ENCODE measurements at regions not wholly inside any gene's neighbourhood (a gene's known extent, or its start where the extent isn't known, plus 50 kb on each side); places are given as distances from the start of the nearest gene placed in this dataset.

DNA sequence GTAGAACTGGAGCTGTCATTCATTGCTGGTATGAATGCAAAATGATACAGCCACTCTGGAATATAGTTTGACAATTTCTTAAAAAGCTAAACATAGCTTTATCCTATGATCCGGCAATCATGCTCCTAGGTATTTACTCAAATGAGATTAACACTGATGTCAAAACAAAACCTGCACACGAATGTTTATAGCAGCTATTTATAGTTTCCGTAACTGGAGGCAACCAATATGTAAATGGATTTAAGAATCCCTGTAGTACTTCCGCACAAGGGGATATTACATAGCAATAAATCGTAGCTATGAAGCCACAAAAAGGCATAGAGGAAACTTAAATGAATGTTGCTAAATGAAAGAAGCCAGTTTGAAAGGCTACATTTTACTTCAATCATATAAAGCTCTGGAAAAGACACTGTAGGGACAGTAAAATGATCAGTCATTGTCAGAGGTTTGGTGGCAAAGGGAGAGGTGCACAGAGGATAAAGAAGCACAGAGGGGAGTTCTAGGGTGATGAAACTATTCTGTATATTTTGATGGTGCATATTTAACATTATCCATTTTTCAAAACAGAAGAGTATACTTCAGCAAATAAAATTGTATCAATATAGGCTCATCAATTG lies 1893.0 kb upstream of the PCDH20 start:
- Histone ChIP-seq H3K4me3 (no peak overlapping the region), H3K36me3 (no peaks in the 10 kb centered on the region), H3K9me3 (peaks cover 0 to 5% (median 0%) of the 10 kb centered on the region in 3 donors), H3K27me3 (no peaks in the 10 kb centered on the region), H3K4me1 (no peaks in the 10 kb centered on the region), H3K27ac (no peak overlapping the region)
- no peak for TF ChIP-seq POLR2AphosphoS5 (IDR thresholded peaks at IDR 0.05)
- no peak for TF ChIP-seq EP300 (IDR thresholded peaks at IDR 0.05)
- TF ChIP-seq POLR2A (IDR thresholded peaks at IDR 0.05) = no peak
- TF ChIP-seq, protein P1, sequence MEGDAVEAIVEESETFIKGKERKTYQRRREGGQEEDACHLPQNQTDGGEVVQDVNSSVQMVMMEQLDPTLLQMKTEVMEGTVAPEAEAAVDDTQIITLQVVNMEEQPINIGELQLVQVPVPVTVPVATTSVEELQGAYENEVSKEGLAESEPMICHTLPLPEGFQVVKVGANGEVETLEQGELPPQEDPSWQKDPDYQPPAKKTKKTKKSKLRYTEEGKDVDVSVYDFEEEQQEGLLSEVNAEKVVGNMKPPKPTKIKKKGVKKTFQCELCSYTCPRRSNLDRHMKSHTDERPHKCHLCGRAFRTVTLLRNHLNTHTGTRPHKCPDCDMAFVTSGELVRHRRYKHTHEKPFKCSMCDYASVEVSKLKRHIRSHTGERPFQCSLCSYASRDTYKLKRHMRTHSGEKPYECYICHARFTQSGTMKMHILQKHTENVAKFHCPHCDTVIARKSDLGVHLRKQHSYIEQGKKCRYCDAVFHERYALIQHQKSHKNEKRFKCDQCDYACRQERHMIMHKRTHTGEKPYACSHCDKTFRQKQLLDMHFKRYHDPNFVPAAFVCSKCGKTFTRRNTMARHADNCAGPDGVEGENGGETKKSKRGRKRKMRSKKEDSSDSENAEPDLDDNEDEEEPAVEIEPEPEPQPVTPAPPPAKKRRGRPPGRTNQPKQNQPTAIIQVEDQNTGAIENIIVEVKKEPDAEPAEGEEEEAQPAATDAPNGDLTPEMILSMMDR (IDR thresholded peaks at IDR 0.05) = no peak
- ATAC-seq = no peak
- 14 to 39% methylated on average over 4 to 5 of the region's 5 CpGs for WGBS, 2 donors (ENCODE audit: low coverage in 1 of 2)

DNA sequence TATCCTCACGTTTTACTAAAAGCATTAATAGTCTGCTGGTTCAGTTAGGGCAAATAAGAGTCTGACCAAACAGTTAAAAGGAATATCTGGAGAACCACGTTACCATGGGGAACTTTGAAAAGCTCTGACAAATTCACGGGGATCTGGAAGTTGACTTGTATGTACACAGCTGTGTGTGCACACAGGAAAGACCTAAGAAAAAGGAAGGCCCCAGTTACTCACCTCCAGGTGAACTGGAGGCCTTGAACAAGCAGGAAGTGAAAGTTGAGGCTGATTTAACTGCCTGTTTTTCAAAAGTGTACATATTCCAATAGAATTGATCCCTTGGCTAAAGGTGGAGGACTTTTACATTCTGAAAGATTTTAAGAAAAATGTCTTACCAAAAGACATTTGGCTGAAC lies 1891.6 kb upstream of the PCDH20 start:
- 62 to 71% methylated on average over 3 of the region's 3 CpGs for WGBS, 2 donors (ENCODE audit: low coverage in 1 of 2)
- TF ChIP-seq, protein P1 (IDR thresholded peaks at IDR 0.05) = no peak
- TF ChIP-seq EP300 (IDR thresholded peaks at IDR 0.05) (no peak), POLR2A (IDR thresholded peaks at IDR 0.05) (no peak), POLR2AphosphoS5 (IDR thresholded peaks at IDR 0.05) (no peak)
- Histone ChIP-seq H3K4me3 (no peak overlapping the region), H3K4me1 (no peaks in the 10 kb centered on the region), H3K27me3 (no peaks in the 10 kb centered on the region), H3K36me3 (no peaks in the 10 kb centered on the region), H3K9me3 (peaks cover 0 to 5% (median 0%) of the 10 kb centered on the region in 3 donors), H3K27ac (no peak overlapping the region)
- no peak for ATAC-seq

DNA sequence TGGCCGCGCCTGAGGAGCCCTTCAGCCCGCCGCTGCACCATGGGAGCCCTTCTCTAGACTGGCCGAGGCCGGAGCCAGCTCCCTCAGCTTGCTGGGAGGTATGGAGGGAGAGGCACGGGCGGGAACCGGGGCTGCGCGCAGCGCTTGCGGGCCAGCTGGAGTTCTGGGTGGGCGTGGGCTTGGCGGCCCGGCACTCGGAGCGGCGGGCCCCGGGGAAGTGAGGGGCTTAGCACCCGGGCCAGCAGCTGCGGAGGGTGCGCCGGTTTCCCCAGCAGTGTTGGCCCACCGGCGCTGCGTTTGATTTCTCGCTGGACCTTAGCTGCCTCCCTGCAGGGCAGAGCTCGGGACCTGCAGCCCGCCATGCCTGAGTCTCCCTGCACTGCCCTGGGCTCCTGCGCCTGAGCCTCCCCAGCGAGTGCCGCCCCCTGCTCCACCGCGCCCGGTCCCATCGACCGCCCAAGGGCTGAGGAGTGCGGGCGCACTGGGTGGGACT lies 1890.0 kb upstream of the PCDH20 start:
- Histone ChIP-seq H3K27me3 (no peaks in the 10 kb centered on the region), H3K9me3 (peaks cover 0 to 5% (median 0%) of the 10 kb centered on the region in 3 donors), H3K36me3 (no peaks in the 10 kb centered on the region), H3K4me3 (no peak overlapping the region), H3K4me1 (no peaks in the 10 kb centered on the region), H3K27ac (no peak overlapping the region)
- no peak for ATAC-seq
- TF ChIP-seq POLR2AphosphoS5 (IDR thresholded peaks at IDR 0.05) = no peak
- TF ChIP-seq, protein P1 (IDR thresholded peaks at IDR 0.05) = no peak
- TF ChIP-seq POLR2A (IDR thresholded peaks at IDR 0.05) = no peak
- TF ChIP-seq EP300 (IDR thresholded peaks at IDR 0.05) = no peak
- no CpG with 5 or more reads among the region's 40 CpGs for WGBS, 2 donors (ENCODE audit: low coverage in 1 of 2)

DNA sequence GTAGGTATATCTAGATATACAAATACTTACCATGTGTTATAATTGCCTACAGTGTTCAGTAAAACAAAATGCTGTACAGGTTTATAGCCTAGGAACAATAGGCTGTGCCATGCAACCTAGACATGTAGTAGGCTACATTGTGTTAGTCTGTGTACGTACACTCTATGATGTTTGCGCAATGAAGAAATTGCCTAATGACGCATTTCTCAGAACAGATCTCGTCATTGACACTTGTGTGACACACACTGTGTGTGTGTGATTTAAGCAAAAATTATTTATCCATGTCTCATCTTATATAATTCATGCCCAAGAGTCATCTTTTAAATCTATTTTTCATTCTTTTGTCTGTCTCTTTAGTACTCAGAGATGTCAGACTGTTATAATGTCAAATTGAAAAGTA lies 1888.8 kb upstream of the PCDH20 start:
- Histone ChIP-seq H3K4me3 (no peak overlapping the region), H3K27ac (no peak overlapping the region), H3K27me3 (no peaks in the 10 kb centered on the region), H3K9me3 (peaks cover 0 to 5% (median 0%) of the 10 kb centered on the region in 3 donors), H3K4me1 (no peaks in the 10 kb centered on the region), H3K36me3 (no peaks in the 10 kb centered on the region)
- TF ChIP-seq, protein P1 (IDR thresholded peaks at IDR 0.05) = no peak
- TF ChIP-seq POLR2AphosphoS5 (IDR thresholded peaks at IDR 0.05) (no peak), POLR2A (IDR thresholded peaks at IDR 0.05) (no peak), EP300 (IDR thresholded peaks at IDR 0.05) (no peak)
- no peak for ATAC-seq
- WGBS, 2 donors (ENCODE audit: low coverage in 1 of 2) = 93 to 100% methylated on average over 4 of the region's 4 CpGs

DNA sequence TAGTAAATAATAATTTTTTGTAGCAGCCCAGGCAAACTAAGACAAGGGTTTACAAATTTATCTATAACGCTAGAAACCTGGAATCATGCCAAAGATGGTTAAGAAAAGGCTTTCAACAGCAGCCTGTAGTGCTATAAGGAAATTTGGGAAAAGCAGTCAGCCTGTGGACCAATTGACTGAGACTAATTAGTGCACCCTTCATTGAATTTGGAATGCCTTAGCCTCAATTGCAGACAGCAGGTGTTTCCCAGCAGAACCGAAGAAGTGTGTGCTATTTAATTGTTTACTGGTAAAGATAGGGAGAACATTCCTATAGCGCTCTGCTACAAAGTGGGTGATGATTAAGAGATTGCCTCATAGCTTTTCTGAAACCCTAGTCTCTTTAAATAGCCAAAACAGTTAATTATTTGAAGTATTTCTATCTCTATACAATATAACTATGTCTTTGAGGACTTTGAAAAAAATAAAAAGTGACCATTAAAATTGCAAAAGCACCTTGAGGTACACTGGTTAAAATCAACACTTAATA lies 1884.3 kb upstream of the PCDH20 start:
- no peaks in the 10 kb centered on the region for H3K36me3 ChIP-seq
- no peaks in the 10 kb centered on the region for H3K4me1 ChIP-seq
- H3K27me3 ChIP-seq = no peaks in the 10 kb centered on the region
- TF ChIP-seq POLR2AphosphoS5 (IDR thresholded peaks at IDR 0.05) (no peak), POLR2A (IDR thresholded peaks at IDR 0.05) (no peak), EP300 (IDR thresholded peaks at IDR 0.05) (no peak)
- TF ChIP-seq, protein P1 (IDR thresholded peaks at IDR 0.05) = no peak
- no peaks in the 10 kb centered on the region for H3K9me3 ChIP-seq
- ATAC-seq = no peak
- no peak overlapping the region for H3K27ac ChIP-seq
- WGBS, 2 donors (ENCODE audit: low coverage in 1 of 2) = 62 to 63% methylated on average over 2 to 3 of the region's 3 CpGs
- H3K4me3 ChIP-seq = no peak overlapping the region

Data from gastroesophageal sphincter (tissue), 4 donors.